IPS-18c (cell line): ENCODE measurements at regions not wholly inside any gene's neighbourhood (a gene's known extent, or its start where the extent isn't known, plus 50 kb on each side); places are given as distances from the start of the nearest gene placed in this dataset.
"Not testable (repeated sequence)": the region's sequence is repeated elsewhere in the genome, so short reads cannot be mapped to it uniquely, and the experiment has no call there.

Experiments used
- H3K4me3 ChIP-seq: 2 replicates; pipeline ENCODE4 v1.7.0; 2013; ENCODE audit warnings: low read depth, mild to moderate bottlenecking, low read length, moderate library complexity; ENCODE audit not compliant: insufficient read depth
- H3K9me3 ChIP-seq: one replicate; pipeline ENCODE4 v1.6.1; 2013; ENCODE audit warnings: mild to moderate bottlenecking, low read length, moderate library complexity; ENCODE audit not compliant: control insufficient read depth, insufficient read depth

GRCh38 chr4:125624951-125625350, 310.2 kb downstream of the FAT4 start:
- Histone ChIP-seq H3K4me3 (no peak overlapping the region), H3K9me3 (no peaks in the 10 kb centered on the region)

GRCh38 chr4:125626946-125627345, 312.2 kb downstream of the FAT4 start:
- H3K4me3 ChIP-seq: no peak overlapping the region

GRCh38 chr4:125639182-125639621, 324.4 kb downstream of the FAT4 start:
- 0 out of 2 replicates have a peak overlapping the region, but pooled peaks have one; percentile 17 for H3K4me3 ChIP-seq
- H3K9me3 ChIP-seq: no peaks in the 10 kb centered on the region

More at GRCh38 chr4:125626946-125627345, 312.2 kb downstream of the FAT4 start:
- no peaks in the 10 kb centered on the region for H3K9me3 ChIP-seq

- H3K4me3 ChIP-seq: no peak overlapping the region
- no peaks in the 10 kb centered on the region for H3K9me3 ChIP-seq
Measured at GRCh38 chr4:125641611-125642010, 326.9 kb downstream of the FAT4 start.

DNA sequence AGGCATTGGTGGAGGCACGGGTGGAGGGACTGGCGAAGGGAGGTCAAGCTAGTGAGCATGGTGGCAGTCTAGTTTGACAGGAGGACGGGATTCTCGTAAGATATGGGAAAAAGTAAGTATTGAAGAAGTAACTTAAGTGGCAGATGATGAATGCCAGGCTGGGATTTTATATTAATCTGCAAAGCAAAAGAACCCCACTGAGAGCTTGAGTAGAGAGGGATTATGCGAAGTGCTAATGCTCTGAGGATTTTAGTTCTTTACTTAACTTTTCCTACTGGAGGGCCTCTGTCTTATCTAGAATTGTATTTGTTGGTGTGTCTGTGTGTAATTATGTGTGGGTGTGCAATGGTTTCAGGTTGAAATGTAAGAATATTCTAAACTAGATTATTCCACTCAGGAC, 327.9 kb downstream of the FAT4 start:
- Histone ChIP-seq H3K4me3 (no peak overlapping the region), H3K9me3 (no peaks in the 10 kb centered on the region)

DNA sequence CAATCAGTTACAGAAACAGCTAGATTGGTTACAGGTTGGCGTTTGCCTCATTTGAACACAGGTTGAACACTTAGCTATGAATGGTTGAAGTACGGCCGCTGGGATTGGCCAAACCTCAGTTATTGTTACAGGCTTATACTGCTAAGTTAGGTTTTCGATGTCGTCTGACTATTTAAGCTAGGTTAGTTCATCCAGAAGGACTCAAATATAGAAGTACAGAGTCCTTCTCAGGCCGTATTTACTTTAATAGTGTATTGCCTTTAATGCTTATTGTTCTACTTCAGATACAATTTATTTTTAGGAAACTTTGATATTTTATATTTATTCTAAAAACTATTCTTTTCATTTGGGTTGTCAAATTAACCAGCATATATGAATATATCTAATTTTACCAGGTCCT, 334.7 kb downstream of the FAT4 start:
- Histone ChIP-seq H3K4me3 (no peak overlapping the region), H3K9me3 (no peaks in the 10 kb centered on the region)

- Histone ChIP-seq H3K9me3 (no peaks in the 10 kb centered on the region), H3K4me3 (no peak overlapping the region)
Measured at GRCh38 chr4:125650557-125650956, 335.8 kb downstream of the FAT4 start.

DNA sequence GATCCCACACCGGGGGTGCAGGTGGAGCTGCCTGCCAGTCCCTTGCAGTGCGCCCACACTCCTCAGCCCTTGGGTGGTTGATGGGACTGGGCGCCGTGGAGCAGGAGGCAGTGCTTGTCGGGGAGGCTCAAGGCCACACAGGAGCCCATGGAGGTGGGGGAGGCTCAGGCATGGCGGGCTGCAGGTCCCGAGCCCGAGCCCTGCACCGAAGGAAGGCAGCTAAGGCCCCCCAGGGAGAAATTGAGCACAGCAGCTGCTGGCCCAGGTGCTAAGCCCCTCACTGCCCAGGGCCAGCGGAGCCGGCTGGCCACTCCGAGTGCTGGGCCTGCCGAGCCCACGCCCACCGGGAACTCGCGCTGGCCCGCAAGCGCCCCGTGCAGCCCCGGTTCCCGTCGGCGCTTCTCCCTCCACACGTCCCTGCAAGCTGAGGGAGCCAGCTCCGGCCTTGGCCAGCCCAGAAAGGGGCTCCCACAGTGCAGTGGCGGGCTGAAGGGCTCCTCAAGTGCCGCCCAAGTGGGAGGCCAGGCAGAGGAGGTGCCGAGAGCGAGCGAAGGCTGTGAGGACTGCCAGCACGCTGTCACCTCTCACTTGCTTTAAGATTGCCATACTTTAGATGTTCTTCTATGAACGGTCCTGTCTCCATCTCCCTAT, 337.1 kb downstream of the FAT4 start:
- not testable (repeated sequence) for H3K9me3 ChIP-seq, H3K4me3 ChIP-seq

GRCh38 chr4:125658773-125659172, 344.0 kb downstream of the FAT4 start:
- Histone ChIP-seq H3K9me3 (no peaks in the 10 kb centered on the region), H3K4me3 (no peak overlapping the region)

- H3K4me3 ChIP-seq: no peak overlapping the region
- peaks cover 7% of the 10 kb centered on the region for H3K9me3 ChIP-seq
Measured at GRCh38 chr4:125663896-125664767, 349.4 kb downstream of the FAT4 start.

- Histone ChIP-seq H3K4me3 (no peak overlapping the region), H3K9me3 (peaks cover 7% of the 10 kb centered on the region)
Measured at GRCh38 chr4:125666635-125667034, 351.9 kb downstream of the FAT4 start.

DNA sequence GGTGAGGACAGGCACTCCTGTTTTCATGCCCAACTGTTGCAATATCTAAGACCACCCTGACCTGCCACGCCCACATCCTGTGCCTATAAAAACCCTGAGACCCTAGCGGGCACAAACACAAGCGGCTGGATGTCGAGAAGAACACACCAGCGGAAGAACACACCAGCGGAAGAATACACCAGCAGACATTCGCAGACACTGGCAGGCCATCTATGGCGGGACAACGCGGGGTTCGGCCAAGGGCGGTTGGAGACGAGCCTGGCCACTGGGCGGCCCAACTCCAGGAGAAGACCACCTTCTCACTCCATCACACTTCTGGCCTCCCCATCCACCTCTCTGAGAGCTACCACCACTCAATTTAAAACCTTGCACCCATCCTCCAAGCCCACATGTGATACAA, 361.4 kb downstream of the FAT4 start:
- H3K4me3 ChIP-seq: no peak overlapping the region
- H3K9me3 ChIP-seq: no peaks in the 10 kb centered on the region

DNA sequence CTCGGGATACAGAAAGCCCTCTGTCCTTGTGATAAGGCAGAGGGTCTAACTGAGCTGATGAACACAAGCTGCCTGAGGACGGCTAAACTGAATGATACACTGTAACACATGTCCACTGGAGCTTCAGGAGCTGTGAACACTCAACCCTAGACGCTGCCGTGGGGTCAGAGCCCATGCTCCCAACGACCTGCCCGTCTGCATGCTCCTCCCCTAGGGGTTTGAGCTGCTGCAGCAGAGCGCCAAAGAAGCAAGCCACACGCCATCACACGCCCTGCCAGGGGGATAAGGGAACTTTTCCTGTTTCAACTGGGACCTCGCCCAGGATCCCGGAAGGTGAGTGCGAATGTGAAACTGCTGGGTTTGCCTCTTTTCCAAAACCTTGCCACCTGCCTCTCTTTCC, 361.8 kb downstream of the FAT4 start:
- Histone ChIP-seq H3K9me3 (no peaks in the 10 kb centered on the region), H3K4me3 (no peak overlapping the region)

DNA sequence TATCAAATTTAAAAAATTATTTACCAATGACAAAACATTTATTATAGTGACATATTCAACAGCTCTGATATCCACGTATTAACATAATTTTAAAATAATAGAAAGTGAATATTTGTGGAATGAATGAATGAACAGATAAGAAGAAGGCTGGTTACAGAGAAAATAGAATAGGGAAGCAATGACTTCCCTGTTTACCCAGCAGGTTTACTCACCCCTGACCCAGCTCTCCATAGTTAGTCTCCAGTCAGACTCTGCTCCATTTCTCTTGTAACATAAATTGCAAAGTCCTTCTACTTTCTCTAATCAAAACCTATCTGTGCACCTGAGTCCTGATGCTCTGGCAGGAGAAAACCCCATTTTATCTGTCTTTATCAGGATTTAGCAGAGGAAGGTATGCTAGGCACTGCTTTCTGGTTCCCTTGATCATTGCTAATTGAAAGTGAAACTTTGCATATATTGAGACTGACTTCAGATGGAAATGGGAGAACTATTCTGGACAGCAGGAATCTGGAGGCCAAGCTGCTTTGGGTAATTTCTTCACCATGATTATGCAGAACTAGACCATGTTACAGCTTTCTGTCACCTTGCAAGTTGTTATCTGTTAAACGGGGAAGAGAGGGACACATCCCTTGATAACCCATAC, 363.0 kb downstream of the FAT4 start:
- Histone ChIP-seq H3K4me3 (no peak overlapping the region), H3K9me3 (no peaks in the 10 kb centered on the region)

DNA sequence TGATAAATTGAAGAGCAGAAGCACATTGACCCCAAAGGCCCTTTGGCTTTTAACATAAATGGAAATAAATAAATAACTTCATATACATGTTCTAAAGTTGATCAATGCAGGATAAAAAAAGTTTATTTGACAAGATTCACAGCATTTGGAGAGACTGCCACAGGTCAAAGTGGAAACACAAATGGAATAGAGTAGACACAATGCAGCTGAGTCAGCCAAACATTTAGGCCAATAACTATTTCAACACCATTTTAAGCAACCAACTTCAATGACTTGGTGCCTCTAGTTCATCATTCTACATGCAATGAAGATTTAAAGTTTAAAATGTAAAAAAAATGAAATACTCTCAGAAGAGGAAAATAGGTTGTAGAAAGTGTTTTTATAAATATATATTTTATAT, 365.2 kb downstream of the FAT4 start:
- H3K9me3 ChIP-seq: no peaks in the 10 kb centered on the region
- H3K4me3 ChIP-seq: no peak overlapping the region

GRCh38 chr4:125681240-125681639, 366.5 kb downstream of the FAT4 start:
- no peaks in the 10 kb centered on the region for H3K9me3 ChIP-seq
- H3K4me3 ChIP-seq: no peak overlapping the region

DNA sequence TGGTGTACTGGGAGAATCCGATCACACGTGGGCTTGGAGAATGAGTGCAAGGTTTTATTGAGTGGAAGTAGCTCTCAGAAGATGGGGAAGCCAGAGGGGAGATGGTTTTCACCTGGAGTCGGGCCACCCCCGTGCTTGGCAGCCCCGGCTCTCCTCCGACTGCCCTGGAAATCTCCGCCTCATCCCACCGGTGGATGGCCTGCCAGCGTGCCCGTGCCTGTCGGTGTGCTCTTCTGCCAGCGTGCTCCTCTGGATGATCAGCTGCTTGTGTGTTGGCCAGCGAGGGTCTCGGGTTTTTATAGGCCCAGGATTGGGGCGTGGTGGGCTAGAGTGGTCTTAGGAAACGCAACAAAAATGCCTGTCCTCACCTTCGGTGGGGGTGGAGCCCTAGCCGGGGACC, 368.0 kb downstream of the FAT4 start:
- no peaks in the 10 kb centered on the region for H3K9me3 ChIP-seq

DNA sequence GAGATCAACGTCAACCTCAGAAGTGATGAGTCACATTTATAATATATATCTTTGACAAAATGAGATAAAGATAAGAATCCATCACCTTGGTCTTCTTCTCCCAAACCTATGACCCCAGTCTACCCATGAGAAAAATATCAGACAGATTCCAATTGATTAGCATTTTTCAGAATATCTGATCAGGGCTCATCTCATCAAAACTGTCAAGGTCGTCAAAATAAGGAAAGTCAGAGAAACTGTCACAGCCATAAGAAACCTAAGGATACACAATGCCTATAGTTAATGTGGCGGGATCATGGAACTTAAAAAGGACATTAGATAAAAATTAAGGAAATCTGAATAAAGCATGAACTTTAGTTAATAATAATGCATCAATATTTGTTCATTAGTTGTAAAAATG, 374.1 kb downstream of the FAT4 start:
- Histone ChIP-seq H3K4me3 (no peak overlapping the region), H3K9me3 (no peaks in the 10 kb centered on the region)

More for the DNA sequence above, 368.0 kb downstream of the FAT4 start:
- no peak overlapping the region for H3K4me3 ChIP-seq
